BLaER1 (cell line): ENCODE measurements at regions not wholly inside any gene's neighbourhood (a gene's known extent, or its start where the extent isn't known, plus 50 kb on each side); places are given as distances from the start of the nearest gene placed in this dataset.

Experiments
- H3K27ac ChIP-seq: shearing (Covaris generic); formaldehyde crosslinking; 2 replicates; pipeline ENCODE4 v1.8.1; 2022
- H3K27me3 ChIP-seq: shearing (Covaris generic); formaldehyde crosslinking; 2 replicates; pipeline ENCODE4 v1.8.1; 2022
- H3K36me3 ChIP-seq: shearing (Covaris generic); formaldehyde crosslinking; 2 replicates; pipeline ENCODE4 v1.8.1; 2022
- H3K4me1 ChIP-seq: shearing (Covaris generic); formaldehyde crosslinking; 2 replicates; pipeline ENCODE4 v1.8.1; 2022
- H3K4me2 ChIP-seq: shearing (Covaris generic); formaldehyde crosslinking; 2 replicates; pipeline ENCODE4 v1.8.1; 2022
- H3K4me3 ChIP-seq: shearing (Covaris generic); formaldehyde crosslinking; 2 replicates; pipeline ENCODE4 v1.8.1; 2022
- H3K9ac ChIP-seq: shearing (Covaris generic); formaldehyde crosslinking; 2 replicates; pipeline ENCODE4 v1.8.1; 2022
- H3K9me3 ChIP-seq: shearing (Covaris generic); formaldehyde crosslinking; 2 replicates; pipeline ENCODE4 v1.8.1; 2022
- H4K20me1 ChIP-seq: shearing (Covaris generic); formaldehyde crosslinking; 2 replicates; pipeline ENCODE4 v1.8.1; 2022
- Cebpa-rat ChIP-seq: shearing (Covaris generic); IDR thresholded peaks from 2 replicates; pipeline ENCODE4 v1.8.1; 2022

- Histone ChIP-seq H3K4me3 (no peak overlapping the region), H4K20me1 (no peaks in the 10 kb centered on the region), H3K27ac (no peak overlapping the region), H3K36me3 (no peaks in the 10 kb centered on the region), H3K27me3 (no peaks in the 10 kb centered on the region), H3K4me2 (no peak overlapping the region), H3K9ac (no peak overlapping the region), H3K9me3 (no peaks in the 10 kb centered on the region), H3K4me1 (no peaks in the 10 kb centered on the region)
- no peak for TF ChIP-seq Cebpa-rat
These were observed 135.4 kb downstream of the HMX1 start for GRCh38 chr4:8736090-8736825.

GRCh38 chr4:8735236-8736089 lies 136.2 kb downstream of the HMX1 start:
- no peaks in the 10 kb centered on the region for H3K27me3 ChIP-seq
- H4K20me1 ChIP-seq: no peaks in the 10 kb centered on the region
- H3K9me3 ChIP-seq: no peaks in the 10 kb centered on the region
- H3K4me3 ChIP-seq: no peak overlapping the region
- no peaks in the 10 kb centered on the region for H3K36me3 ChIP-seq
- no peak overlapping the region for H3K9ac ChIP-seq
- H3K4me1 ChIP-seq: no peaks in the 10 kb centered on the region
- H3K4me2 ChIP-seq: no peak overlapping the region
- no peak for TF ChIP-seq Cebpa-rat
- no peak overlapping the region for H3K27ac ChIP-seq

DNA sequence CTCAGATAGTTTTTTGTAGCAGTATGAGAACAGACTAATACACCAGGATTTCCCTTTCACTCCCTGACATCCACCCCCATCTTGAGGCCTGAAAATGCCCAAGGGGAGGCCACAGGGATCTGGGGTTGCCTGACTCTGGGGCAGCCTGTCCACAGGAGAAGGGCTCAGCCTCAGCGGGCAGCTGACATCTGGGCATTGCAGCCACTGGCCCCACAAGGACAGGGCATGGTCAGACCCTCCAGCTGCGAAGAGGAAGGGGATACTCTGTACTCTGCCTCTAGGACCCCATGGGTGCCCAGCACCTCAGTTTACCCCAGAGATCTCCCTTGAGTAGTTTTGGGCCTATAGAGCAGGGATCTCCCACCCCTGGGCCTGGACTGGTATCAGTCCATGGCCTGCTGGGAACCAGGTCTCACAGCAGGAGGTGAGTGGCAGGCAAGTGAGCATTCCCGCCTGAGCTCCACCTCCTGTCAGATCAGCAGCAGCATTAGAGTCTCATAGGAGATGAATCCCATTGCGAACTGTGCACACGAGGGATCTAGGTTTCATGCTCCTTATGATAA lies 138.9 kb downstream of the HMX1 start:
- Histone ChIP-seq H3K36me3 (no peaks in the 10 kb centered on the region), H3K9me3 (no peaks in the 10 kb centered on the region), H3K27ac (no peak overlapping the region), H3K9ac (no peak overlapping the region), H3K4me3 (no peak overlapping the region), H3K4me2 (no peak overlapping the region), H3K4me1 (peaks cover 9% of the 10 kb centered on the region), H4K20me1 (no peaks in the 10 kb centered on the region), H3K27me3 (no peaks in the 10 kb centered on the region)
- TF ChIP-seq Cebpa-rat: no peak

GRCh38 chr4:8732092-8732491 lies 139.5 kb downstream of the CPZ start:
- Histone ChIP-seq H3K36me3 (no peaks in the 10 kb centered on the region), H3K4me3 (no peak overlapping the region), H3K9me3 (no peaks in the 10 kb centered on the region), H3K4me1 (peaks cover 16% of the 10 kb centered on the region), H3K4me2 (no peak overlapping the region), H3K27ac (no peak overlapping the region), H4K20me1 (no peaks in the 10 kb centered on the region), H3K27me3 (no peaks in the 10 kb centered on the region), H3K9ac (no peak overlapping the region)
- no peak for TF ChIP-seq Cebpa-rat

DNA sequence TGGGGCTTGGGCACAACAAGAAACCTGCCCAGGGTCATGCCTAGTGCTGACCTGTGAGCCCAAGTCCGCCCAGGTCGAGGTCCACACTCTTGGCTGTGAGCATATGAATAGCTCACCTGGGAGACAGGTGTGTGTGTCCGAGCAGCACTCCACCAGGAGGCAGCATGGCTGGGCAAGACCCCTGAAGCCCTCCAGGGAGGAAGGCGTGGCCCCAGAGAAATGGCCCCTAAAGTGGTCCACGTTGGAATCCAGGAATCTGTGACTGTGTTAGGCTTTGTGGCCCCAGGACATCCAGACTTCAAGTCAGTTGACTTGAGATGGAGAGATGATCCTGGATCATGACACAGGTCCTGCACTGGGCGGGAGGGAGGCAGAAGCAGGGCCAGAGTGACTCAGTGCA lies 138.8 kb downstream of the CPZ start:
- Histone ChIP-seq H3K9ac (no peak overlapping the region), H4K20me1 (no peaks in the 10 kb centered on the region), H3K4me3 (no peak overlapping the region), H3K4me1 (peaks cover 17% of the 10 kb centered on the region), H3K27ac (no peak overlapping the region), H3K27me3 (no peaks in the 10 kb centered on the region), H3K9me3 (no peaks in the 10 kb centered on the region), H3K36me3 (no peaks in the 10 kb centered on the region), H3K4me2 (no peak overlapping the region)
- TF ChIP-seq Cebpa-rat: no peak

- Histone ChIP-seq H3K4me2 (no peak overlapping the region), H3K27ac (no peak overlapping the region), H3K9me3 (no peaks in the 10 kb centered on the region), H3K4me3 (no peak overlapping the region), H3K36me3 (no peaks in the 10 kb centered on the region), H3K4me1 (peaks cover 17% of the 10 kb centered on the region), H4K20me1 (no peaks in the 10 kb centered on the region), H3K27me3 (no peaks in the 10 kb centered on the region), H3K9ac (no peak overlapping the region)
- TF ChIP-seq Cebpa-rat: no peak
These were observed 138.1 kb downstream of the CPZ start for GRCh38 chr4:8730681-8731080.

- Histone ChIP-seq H3K9ac (no peak overlapping the region), H3K27ac (no peak overlapping the region), H4K20me1 (no peaks in the 10 kb centered on the region), H3K36me3 (no peaks in the 10 kb centered on the region), H3K4me2 (no peak overlapping the region), H3K27me3 (no peaks in the 10 kb centered on the region), H3K4me1 (peaks cover 17% of the 10 kb centered on the region), H3K9me3 (no peaks in the 10 kb centered on the region), H3K4me3 (no peak overlapping the region)
- no peak for TF ChIP-seq Cebpa-rat
These were observed 137.6 kb downstream of the CPZ start for GRCh38 chr4:8730159-8730558.

GRCh38 chr4:8729408-8730149 lies 137.0 kb downstream of the CPZ start:
- TF ChIP-seq Cebpa-rat: no peak
- Histone ChIP-seq H3K27ac (no peak overlapping the region), H4K20me1 (no peaks in the 10 kb centered on the region), H3K4me2 (no peak overlapping the region), H3K4me1 (peaks cover 17% of the 10 kb centered on the region), H3K4me3 (no peak overlapping the region), H3K27me3 (no peaks in the 10 kb centered on the region), H3K9ac (no peak overlapping the region), H3K9me3 (no peaks in the 10 kb centered on the region), H3K36me3 (no peaks in the 10 kb centered on the region)

- Histone ChIP-seq H3K4me2 (no peak overlapping the region), H3K9ac (no peak overlapping the region), H3K4me1 (peaks cover 17% of the 10 kb centered on the region), H3K27me3 (no peaks in the 10 kb centered on the region), H4K20me1 (no peaks in the 10 kb centered on the region), H3K27ac (peak overlapping the region; percentile 62; the same call in 1 of the 2 replicates), H3K36me3 (no peaks in the 10 kb centered on the region), H3K4me3 (no peak overlapping the region), H3K9me3 (no peaks in the 10 kb centered on the region)
- no peak for TF ChIP-seq Cebpa-rat
These were observed 136.2 kb downstream of the CPZ start for GRCh38 chr4:8728536-8729407.
